OCI-LY7 (cell line): ENCODE measurements at regions not wholly inside any gene's neighbourhood (a gene's known extent, or its start where the extent isn't known, plus 50 kb on each side); places are given as distances from the start of the nearest gene placed in this dataset.

ENCODE experiments used
- EZH2phosphoT487 ChIP-seq: fragments of 200-600 bp; sonication (generic); IDR thresholded peaks from 2 replicates; pipeline ENCODE4 v1.6.1; 2018; ENCODE audit warnings: low read depth, borderline replicate concordance, mild to moderate bottlenecking, mixed run types, antibody characterized with exemption, low read length, moderate library complexity, mixed read lengths
- TF ChIP-seq, protein P1 (sequence below): fragments of 200-600 bp; sonication (generic); conservative IDR thresholded peaks from 2 replicates; pipeline ENCODE4 v1.5.1; 2014; ENCODE audit warnings: mild to moderate bottlenecking, antibody characterized with exemption, low read length, moderate library complexity, mixed read lengths

DNA sequence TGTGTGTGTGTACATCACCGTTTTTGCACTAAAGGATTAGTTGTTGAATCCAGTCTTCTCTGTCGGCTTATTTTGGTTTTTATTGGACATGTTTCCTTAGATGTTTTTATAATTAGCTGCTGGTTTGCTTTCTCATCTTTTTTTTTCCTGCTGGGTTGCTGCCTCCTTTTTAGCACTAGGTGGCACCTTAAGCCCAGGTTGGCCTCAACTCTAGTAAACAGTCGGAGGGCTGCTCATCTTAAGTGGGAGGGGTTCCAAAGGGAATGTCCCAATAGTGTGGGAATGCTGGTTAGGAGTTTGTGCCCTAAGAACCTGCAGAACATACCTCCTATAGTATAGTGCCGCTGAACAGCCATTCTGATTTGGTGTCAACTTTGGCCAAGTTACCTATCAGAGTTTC is 570.1 kb upstream of the CXADR start:
- TF ChIP-seq, protein P1, sequence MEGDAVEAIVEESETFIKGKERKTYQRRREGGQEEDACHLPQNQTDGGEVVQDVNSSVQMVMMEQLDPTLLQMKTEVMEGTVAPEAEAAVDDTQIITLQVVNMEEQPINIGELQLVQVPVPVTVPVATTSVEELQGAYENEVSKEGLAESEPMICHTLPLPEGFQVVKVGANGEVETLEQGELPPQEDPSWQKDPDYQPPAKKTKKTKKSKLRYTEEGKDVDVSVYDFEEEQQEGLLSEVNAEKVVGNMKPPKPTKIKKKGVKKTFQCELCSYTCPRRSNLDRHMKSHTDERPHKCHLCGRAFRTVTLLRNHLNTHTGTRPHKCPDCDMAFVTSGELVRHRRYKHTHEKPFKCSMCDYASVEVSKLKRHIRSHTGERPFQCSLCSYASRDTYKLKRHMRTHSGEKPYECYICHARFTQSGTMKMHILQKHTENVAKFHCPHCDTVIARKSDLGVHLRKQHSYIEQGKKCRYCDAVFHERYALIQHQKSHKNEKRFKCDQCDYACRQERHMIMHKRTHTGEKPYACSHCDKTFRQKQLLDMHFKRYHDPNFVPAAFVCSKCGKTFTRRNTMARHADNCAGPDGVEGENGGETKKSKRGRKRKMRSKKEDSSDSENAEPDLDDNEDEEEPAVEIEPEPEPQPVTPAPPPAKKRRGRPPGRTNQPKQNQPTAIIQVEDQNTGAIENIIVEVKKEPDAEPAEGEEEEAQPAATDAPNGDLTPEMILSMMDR, result peak; percentile 56; the same call in 1 of the 2 replicates
- no peak for TF ChIP-seq EZH2phosphoT487
